Glutamatergic neuron (in vitro differentiated cells): ENCODE measurements at regions not wholly inside any gene's neighbourhood (a gene's known extent, or its start where the extent isn't known, plus 50 kb on each side); places are given as distances from the start of the nearest gene placed in this dataset.

ENCODE experiments used
- DNase-seq: peaks from one replicate; pipeline ENCODE4 v3.0.0; 2022
- H3K27ac Mint-ChIP-seq: one replicate; pipeline ENCODE4 v1.8.0; 2020; ENCODE audit warnings: mild to moderate bottlenecking, mixed read lengths, inconsistent platforms; ENCODE audit not compliant: unreplicated experiment
- H3K27me3 Mint-ChIP-seq: one replicate; pipeline ENCODE4 v1.8.0; 2020; ENCODE audit warnings: mild to moderate bottlenecking, moderate library complexity, mixed read lengths, inconsistent platforms; ENCODE audit not compliant: unreplicated experiment
- H3K36me3 Mint-ChIP-seq: one replicate; pipeline ENCODE4 v1.8.0; 2020; ENCODE audit warnings: mild to moderate bottlenecking, mixed read lengths, inconsistent platforms; ENCODE audit not compliant: unreplicated experiment
- H3K4me1 Mint-ChIP-seq: one replicate; pipeline ENCODE4 v1.8.0; 2020; ENCODE audit warnings: mild to moderate bottlenecking, low read depth, mixed read lengths, inconsistent platforms; ENCODE audit not compliant: unreplicated experiment
- H3K4me3 Mint-ChIP-seq: one replicate; pipeline ENCODE4 v1.8.0; 2020; ENCODE audit warnings: mild to moderate bottlenecking, mixed read lengths, inconsistent platforms; ENCODE audit not compliant: unreplicated experiment
- H3K9me3 Mint-ChIP-seq: one replicate; pipeline ENCODE4 v1.8.0; 2020; ENCODE audit warnings: mild to moderate bottlenecking, moderate library complexity, mixed read lengths, inconsistent platforms; ENCODE audit not compliant: unreplicated experiment
- TF ChIP-seq, protein P1 (sequence below): fragments of 200-600 bp; sonication (generic); IDR thresholded peaks from one replicate; pipeline ENCODE4 v1.5.0; 2021; ENCODE audit not compliant: partially characterized antibody, unreplicated experiment

DNA sequence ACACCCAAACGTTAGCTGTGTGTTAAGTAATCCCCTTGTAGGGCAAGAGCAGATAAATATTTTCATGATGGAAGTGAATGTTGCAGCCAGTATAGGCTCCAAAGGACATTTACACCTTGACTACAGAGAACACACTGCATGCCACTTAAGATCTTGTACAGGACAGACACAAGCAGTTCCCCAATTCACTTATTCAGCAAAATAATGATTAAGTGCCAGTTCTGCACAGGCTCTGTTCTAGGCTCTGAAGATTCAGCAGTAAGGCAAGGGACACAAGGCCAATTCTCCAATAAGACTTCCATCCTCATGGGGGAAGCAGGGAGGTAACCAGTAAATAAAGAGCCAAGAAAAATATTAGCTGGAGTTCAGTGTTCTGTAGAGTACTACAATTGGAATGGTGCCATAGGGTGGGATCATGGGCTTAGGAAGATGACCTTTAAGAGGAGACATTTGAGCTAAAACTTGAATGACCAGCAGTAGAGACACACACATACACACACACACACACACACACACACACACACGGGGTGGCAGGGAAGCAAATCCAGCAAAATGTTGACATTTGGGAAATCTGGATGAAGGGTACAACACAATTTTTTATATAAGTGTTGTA is 199.9 kb upstream of the JUN start:
- DNase-seq = no peak
- no peaks in the 10 kb centered on the region for H3K4me1 Mint-ChIP-seq
- no peak overlapping the region for H3K27ac Mint-ChIP-seq
- H3K27me3 Mint-ChIP-seq = peaks cover 4% of the 10 kb centered on the region
- no peak overlapping the region for H3K4me3 Mint-ChIP-seq
- H3K9me3 Mint-ChIP-seq = peaks cover 1% of the 10 kb centered on the region
- H3K36me3 Mint-ChIP-seq = no peaks in the 10 kb centered on the region
- TF ChIP-seq, protein P1, sequence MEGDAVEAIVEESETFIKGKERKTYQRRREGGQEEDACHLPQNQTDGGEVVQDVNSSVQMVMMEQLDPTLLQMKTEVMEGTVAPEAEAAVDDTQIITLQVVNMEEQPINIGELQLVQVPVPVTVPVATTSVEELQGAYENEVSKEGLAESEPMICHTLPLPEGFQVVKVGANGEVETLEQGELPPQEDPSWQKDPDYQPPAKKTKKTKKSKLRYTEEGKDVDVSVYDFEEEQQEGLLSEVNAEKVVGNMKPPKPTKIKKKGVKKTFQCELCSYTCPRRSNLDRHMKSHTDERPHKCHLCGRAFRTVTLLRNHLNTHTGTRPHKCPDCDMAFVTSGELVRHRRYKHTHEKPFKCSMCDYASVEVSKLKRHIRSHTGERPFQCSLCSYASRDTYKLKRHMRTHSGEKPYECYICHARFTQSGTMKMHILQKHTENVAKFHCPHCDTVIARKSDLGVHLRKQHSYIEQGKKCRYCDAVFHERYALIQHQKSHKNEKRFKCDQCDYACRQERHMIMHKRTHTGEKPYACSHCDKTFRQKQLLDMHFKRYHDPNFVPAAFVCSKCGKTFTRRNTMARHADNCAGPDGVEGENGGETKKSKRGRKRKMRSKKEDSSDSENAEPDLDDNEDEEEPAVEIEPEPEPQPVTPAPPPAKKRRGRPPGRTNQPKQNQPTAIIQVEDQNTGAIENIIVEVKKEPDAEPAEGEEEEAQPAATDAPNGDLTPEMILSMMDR = no peak

DNA sequence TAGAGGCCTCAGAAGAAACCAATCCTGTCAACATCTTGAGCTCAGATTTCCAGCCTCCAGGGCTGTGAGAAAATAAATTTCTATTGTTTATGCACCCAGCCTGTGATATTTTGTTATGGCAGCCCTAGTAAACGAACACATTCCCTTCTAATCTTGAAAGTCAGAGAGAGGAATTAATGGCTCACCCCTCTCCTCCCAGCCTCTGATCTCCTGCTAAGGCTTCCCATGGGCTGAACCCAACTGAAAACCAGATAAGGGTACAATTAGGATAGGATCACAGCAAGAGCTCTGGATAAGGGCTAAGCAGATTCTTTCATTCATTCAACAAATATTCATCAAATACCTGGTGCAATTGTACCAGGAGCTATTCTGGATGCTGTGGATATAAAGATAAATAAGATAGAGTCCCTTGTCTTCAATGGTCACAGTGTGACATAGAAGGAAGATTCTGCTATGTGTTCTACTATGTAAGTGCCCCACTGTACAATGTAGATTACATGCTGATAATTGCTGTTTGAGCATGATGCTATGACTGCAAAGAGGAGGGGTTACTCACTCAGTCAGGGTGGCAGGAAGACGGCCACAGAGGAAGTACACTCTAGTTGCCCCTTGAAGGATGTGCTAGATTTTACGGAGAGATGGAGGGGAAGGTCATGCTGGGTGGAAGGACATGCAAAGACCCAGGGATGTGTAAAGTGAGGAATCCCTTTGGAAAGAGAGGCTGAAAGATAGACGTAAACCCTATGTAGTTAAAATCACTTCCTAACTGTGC is 203.3 kb upstream of the JUN start:
- TF ChIP-seq, protein P1 = no peak
- Mint-ChIP-seq H3K36me3 (no peaks in the 10 kb centered on the region), H3K27ac (no peak overlapping the region), H3K9me3 (peaks cover 2% of the 10 kb centered on the region), H3K4me3 (no peak overlapping the region), H3K4me1 (no peaks in the 10 kb centered on the region), H3K27me3 (peaks cover 4% of the 10 kb centered on the region)
- no peak for DNase-seq

DNA sequence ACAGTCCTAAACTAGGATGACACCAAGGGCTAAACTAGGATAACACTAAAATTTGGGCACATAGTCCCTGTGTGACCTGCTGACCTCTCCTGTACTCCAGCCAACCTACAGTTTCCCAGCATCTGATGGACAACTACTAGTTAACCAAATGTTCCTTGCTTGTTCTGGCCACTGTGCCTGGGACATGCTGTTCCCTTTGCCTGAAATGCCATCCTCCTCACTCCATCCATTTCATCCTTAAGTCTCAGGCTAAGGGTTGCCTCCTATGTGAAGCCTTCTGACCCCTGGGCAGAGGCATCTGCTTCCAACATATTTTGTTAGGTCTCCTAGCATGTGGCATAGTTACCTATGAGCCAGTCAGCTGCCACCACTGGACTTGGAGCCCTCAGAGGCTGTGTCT is 204.9 kb upstream of the JUN start:
- Mint-ChIP-seq H3K9me3 (peaks cover 2% of the 10 kb centered on the region), H3K36me3 (no peaks in the 10 kb centered on the region), H3K27me3 (peaks cover 4% of the 10 kb centered on the region), H3K27ac (no peak overlapping the region), H3K4me1 (no peaks in the 10 kb centered on the region), H3K4me3 (no peak overlapping the region)
- TF ChIP-seq, protein P1 = no peak
- no peak for DNase-seq

DNA sequence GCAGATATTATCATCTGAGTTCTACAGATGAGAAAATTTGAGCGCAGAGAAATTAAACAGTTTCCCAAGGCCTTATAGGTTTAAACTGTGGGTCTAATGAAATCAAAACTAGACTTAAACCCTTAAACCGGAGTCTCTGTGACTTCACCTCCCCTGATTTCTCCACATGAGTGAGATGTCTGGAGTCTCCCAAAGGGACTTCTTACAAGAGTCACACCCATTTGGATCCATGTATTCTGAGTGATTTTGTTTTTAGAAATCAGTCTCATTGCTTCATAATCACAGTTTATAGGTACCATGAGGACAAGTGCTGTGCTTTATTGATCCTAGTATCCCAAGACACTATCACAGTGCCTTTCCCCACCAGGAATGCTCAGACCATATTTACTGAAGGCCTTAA is 206.0 kb upstream of the JUN start:
- H3K36me3 Mint-ChIP-seq = no peaks in the 10 kb centered on the region
- no peak overlapping the region for H3K4me3 Mint-ChIP-seq
- peaks cover 4% of the 10 kb centered on the region for H3K27me3 Mint-ChIP-seq

More for the DNA sequence above, 206.0 kb upstream of the JUN start:
- peaks cover 2% of the 10 kb centered on the region for H3K9me3 Mint-ChIP-seq
- TF ChIP-seq, protein P1 = no peak
- no peak for DNase-seq
- no peaks in the 10 kb centered on the region for H3K4me1 Mint-ChIP-seq
- no peak overlapping the region for H3K27ac Mint-ChIP-seq
